ENCODE measurements at regions not wholly inside any gene's neighbourhood (a gene's known extent, or its start where the extent isn't known, plus 50 kb on each side); places are given as distances from the start of the nearest gene placed in this dataset.

GRCh38 chr12:46442738-46443137, 70.2 kb upstream of the SLC38A2 start:
- DNase-seq, result no peak

GRCh38 chr12:46442239-46442638, 69.7 kb upstream of the SLC38A2 start:
- no peak for DNase-seq

GRCh38 chr12:46439793-46440511, 67.4 kb upstream of the SLC38A2 start:
- DNase-seq, result no peak

GRCh38 chr12:46438719-46439319, 66.2 kb upstream of the SLC38A2 start:
- DNase-seq, result no peak

- no peak for DNase-seq
Measured at GRCh38 chr12:46438256-46438655, 65.7 kb upstream of the SLC38A2 start.

- no peak for DNase-seq
Measured at GRCh38 chr12:46437469-46437868, 64.9 kb upstream of the SLC38A2 start.

GRCh38 chr12:46436747-46437146, 64.2 kb upstream of the SLC38A2 start:
- DNase-seq, result no peak

GRCh38 chr12:46435625-46436024, 63.1 kb upstream of the SLC38A2 start:
- no peak for DNase-seq

GRCh38 chr12:46435029-46435428, 62.5 kb upstream of the SLC38A2 start:
- no peak for DNase-seq

- DNase-seq, result no peak
Measured at GRCh38 chr12:46433829-46434228, 61.3 kb upstream of the SLC38A2 start.

- no peak for DNase-seq
Measured at GRCh38 chr12:46432325-46432724, 59.8 kb upstream of the SLC38A2 start.

- no peak for DNase-seq
Measured at GRCh38 chr12:46430340-46430948, 57.9 kb upstream of the SLC38A2 start.
